ENCODE measurements at regions not wholly inside any gene's neighbourhood (a gene's known extent, or its start where the extent isn't known, plus 50 kb on each side); places are given as distances from the start of the nearest gene placed in this dataset.

- TF ChIP-seq, protein P1, sequence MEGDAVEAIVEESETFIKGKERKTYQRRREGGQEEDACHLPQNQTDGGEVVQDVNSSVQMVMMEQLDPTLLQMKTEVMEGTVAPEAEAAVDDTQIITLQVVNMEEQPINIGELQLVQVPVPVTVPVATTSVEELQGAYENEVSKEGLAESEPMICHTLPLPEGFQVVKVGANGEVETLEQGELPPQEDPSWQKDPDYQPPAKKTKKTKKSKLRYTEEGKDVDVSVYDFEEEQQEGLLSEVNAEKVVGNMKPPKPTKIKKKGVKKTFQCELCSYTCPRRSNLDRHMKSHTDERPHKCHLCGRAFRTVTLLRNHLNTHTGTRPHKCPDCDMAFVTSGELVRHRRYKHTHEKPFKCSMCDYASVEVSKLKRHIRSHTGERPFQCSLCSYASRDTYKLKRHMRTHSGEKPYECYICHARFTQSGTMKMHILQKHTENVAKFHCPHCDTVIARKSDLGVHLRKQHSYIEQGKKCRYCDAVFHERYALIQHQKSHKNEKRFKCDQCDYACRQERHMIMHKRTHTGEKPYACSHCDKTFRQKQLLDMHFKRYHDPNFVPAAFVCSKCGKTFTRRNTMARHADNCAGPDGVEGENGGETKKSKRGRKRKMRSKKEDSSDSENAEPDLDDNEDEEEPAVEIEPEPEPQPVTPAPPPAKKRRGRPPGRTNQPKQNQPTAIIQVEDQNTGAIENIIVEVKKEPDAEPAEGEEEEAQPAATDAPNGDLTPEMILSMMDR (IDR thresholded peaks at IDR 0.05; ENCODE audit: low read depth, low read length), result no peak
- no peak for DNase-seq (ENCODE audit: extremely low read depth, low read depth)
Observed at GRCh38 chr13:84497613-84498012, 615.3 kb upstream of the SLITRK1 start.

- TF ChIP-seq, protein P1 (IDR thresholded peaks at IDR 0.05; ENCODE audit: low read depth, low read length), result no peak
- no peak for DNase-seq (ENCODE audit: extremely low read depth, low read depth)
Observed at GRCh38 chr13:84491952-84492351, 609.7 kb upstream of the SLITRK1 start.

DNA sequence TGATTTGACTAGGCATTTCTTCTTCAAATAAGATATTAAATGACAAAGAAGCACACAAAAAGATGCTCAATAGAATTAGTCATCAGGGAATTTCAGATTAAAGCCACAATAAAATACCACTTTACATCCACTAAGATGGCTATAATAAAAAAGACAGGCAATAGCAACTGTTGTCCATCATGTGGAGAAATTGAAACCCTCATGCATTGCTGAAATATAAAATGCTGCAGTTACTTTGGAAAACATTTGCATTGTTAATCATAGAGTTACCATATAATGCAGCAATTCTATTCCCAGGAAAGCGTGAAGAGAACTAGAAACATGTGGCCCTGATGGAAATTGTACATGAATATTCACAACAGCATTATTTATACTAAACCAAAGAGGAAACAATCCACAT, 605.5 kb upstream of the SLITRK1 start:
- TF ChIP-seq, protein P1 (IDR thresholded peaks at IDR 0.05; ENCODE audit: low read depth, low read length), result no peak
- no peak for DNase-seq (ENCODE audit: extremely low read depth, low read depth)

DNA sequence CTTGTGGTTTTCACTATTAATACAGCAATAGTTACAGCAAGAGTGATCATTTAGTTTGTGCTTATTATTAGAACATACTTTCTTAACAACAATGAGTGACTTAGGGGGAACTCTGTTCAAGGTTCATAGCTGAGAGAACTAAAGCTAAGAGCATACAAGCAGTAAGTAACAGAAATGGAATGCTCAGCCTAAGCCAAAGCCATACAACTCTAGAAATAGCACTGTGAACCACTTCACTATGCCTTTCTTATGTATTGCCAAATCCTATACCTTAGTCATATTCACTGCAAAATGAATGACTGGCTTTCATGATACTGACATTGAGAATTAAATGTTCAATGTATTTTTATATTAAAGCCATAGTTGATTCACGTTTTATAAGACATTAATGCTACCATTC, 599.7 kb upstream of the SLITRK1 start:
- TF ChIP-seq, protein P1 (IDR thresholded peaks at IDR 0.05; ENCODE audit: low read depth, low read length), result no peak
- DNase-seq (ENCODE audit: extremely low read depth, low read depth), result no peak

GRCh38 chr13:84479656-84480055, 597.4 kb upstream of the SLITRK1 start:
- TF ChIP-seq, protein P1 (IDR thresholded peaks at IDR 0.05; ENCODE audit: low read depth, low read length), result no peak
- DNase-seq (ENCODE audit: extremely low read depth, low read depth), result no peak

DNA sequence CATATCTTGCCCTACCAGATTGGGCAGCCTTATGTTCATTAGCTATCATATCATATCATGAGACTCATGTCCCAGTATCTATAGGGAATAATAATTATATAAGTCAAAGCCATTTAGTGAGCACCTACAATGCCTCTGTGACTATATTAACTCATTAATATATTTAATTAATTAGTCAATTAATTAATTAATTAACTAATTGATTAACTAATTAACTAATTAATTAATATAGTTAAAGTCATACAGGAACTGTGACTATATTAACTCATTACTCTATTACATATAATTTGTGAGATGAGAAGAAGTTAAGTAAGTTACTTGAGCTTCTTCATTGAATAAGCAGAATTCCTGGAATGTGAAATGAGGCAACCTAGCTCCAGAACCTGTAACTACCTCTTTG, 588.3 kb upstream of the SLITRK1 start:
- TF ChIP-seq, protein P1 (IDR thresholded peaks at IDR 0.05; ENCODE audit: low read depth, low read length), result no peak
- no peak for DNase-seq (ENCODE audit: extremely low read depth, low read depth)

GRCh38 chr13:84466461-84466860, 584.2 kb upstream of the SLITRK1 start:
- no peak for DNase-seq (ENCODE audit: extremely low read depth, low read depth)

More at GRCh38 chr13:84466461-84466860, 584.2 kb upstream of the SLITRK1 start:
- TF ChIP-seq, protein P1 (IDR thresholded peaks at IDR 0.05; ENCODE audit: low read depth, low read length), result no peak

Data from AG09319 (cell line).